NAMALWA (cell line): ENCODE measurements at regions not wholly inside any gene's neighbourhood (a gene's known extent, or its start where the extent isn't known, plus 50 kb on each side); places are given as distances from the start of the nearest gene placed in this dataset.
A peak's percentile ranks its signal among the peaks of the same experiment; 100 is the strongest.
"Not testable (repeated sequence)": the region's sequence is repeated elsewhere in the genome, so short reads cannot be mapped to it uniquely, and the experiment has no call there.

ENCODE experiments used
- DNase-seq: peaks from one replicate; pipeline ENCODE4 v3.0.0-alpha.2; 2015; ENCODE audit warnings: low spot score

DNA sequence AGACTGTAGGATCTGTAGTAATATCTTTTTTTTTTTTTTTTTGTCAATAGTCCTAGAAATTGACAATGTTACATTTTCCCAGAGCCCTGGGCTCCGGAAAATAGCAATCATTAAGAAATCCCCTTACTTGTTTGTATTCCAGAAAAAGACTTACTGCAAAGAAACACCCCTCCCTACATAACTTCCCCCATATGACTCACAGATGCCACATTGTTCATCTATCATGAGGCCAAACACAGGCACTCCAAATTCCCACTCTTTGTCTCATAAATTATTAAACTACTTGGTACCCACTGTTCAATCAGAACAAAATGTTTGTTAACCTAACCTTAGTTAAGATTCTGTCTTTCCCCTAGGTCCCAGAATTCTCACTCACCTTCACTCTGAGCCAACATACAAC lies 53.5 kb downstream of the TEX51 start:
- no peak for DNase-seq

DNA sequence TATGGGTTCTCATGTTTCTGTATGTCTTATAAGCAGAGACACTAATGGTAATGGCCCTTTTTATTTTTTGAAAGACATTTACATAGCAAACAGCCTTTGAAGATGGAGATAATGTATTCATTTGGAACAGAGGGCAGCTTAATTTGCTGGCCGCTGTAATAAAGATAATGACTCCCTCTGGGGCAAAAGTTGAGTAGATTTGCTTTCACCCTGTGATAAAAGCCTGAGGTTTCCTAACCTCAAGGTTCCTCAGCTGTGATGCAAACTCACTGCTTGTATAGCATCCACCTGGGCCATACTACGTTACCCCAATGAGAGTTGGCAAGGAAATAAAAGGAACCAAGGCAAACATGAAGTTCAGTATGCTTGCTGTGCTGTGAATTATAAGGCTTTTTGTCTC lies 54.8 kb downstream of the TEX51 start:
- no peak for DNase-seq

DNA sequence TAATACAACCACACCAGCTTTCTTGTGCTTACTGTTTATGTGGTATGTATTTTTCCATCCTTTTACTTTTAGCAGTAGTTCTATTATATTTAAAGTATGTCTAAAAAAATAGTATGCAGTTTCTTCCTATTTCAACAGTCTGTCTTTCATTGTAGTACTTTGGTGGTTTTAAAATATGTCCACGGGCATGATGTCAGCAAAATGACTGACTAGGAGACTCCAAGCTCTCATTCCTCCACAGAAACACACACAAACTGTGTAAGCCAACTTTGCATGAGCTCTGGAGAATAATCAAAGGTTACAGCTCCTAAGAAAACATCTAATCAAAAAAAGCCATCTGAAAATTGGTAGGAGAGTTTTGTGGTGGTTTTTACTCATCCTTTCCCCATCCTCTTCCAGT lies 56.1 kb downstream of the TEX51 start:
- DNase-seq = no peak

DNA sequence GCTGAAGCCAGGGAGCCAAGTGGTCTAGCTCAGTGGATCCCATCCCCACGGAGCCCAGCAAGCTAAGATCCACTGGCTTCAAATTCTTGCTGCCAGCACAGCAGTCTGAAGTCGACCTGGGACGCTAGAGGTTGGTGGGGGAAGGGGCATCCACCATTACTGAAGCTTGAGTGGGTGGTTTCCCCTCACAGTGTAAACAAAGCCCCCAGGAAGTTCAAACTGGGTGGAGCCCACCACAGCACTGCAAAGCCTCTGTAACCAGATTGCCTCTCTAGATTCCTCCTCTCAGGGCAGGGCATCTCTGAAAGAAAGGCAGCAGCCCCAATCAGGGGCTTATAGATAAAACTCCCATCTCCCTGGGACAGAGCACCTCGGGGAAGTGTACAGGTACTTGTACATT lies 58.1 kb downstream of the TEX51 start:
- DNase-seq = not testable (repeated sequence)

DNA sequence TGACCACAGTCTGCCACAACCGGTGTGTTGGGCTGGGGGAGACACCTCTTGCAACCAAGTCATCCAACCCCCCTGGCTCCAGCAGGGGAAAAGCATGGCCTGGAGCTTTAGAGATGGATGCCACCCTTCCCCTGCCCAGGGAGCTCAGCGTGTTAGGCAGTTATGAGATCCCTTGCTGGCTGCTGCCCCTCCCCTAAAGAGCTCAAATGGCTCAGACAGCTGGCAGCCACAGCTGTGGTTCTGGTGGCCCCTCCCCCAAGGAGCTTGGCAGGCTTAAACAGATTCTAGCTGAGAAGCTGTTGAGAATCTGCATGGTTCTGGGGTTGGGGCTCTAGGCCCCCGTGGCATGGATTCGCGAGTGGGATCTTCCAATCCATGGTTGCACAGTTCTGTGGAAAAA lies 64.7 kb downstream of the TEX51 start:
- DNase-seq = peak; percentile 53

DNA sequence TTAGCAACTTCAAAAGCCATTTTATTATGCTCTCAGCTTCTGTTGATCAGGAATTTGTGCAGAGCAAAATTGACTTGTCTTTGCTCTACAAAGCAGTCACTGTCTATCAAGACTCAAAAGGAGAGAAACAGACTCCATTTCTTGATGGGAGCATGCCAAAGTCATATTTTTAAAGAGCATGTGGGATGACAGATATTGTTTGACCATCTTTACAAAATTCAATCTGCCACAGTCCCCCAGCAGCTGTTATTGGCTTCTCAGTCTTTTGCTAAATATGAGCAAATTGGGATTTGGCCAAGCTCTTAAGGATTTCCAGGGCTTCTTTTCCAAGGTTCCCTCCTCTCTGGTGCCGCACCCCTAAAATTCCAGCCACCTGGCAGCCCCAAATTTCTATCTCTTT lies 67.9 kb downstream of the TEX51 start:
- no peak for DNase-seq

DNA sequence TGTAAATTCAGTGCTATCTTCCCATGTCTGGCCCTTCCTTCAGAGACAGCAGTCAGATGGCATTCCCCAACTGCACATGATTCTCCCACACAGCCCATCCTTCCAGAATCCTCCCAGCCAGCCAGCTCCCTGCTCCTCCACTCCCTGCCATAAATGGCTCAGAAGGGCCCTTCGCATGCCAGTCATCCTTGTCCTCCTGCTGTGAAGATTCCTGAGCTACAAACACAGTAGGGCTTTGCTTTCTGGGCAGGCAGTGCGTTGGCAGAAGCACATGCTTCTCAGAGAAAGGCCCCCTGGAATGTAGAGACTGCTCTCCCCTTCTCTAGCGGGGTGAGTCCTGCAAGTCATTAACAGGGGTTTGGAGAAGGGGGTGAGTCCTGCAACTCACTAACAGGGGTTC lies 71.9 kb downstream of the TEX51 start:
- no peak for DNase-seq

DNA sequence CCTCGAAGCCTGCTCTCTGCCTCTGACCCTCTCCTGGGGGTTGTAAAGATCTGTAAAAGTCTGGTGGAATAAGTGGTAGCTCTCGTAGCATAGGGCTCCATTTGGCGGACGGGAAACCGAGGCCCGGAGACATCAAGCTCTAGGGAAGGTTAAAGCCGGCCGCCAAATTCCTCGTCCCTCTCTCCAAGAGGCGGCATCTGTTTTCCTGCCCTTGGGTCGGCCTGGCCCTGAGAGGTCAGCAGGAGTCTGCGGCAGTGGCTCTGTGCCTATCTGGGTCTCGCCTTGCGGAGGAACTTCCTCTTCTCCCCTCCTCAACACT lies 72.4 kb downstream of the TEX51 start:
- no peak for DNase-seq

DNA sequence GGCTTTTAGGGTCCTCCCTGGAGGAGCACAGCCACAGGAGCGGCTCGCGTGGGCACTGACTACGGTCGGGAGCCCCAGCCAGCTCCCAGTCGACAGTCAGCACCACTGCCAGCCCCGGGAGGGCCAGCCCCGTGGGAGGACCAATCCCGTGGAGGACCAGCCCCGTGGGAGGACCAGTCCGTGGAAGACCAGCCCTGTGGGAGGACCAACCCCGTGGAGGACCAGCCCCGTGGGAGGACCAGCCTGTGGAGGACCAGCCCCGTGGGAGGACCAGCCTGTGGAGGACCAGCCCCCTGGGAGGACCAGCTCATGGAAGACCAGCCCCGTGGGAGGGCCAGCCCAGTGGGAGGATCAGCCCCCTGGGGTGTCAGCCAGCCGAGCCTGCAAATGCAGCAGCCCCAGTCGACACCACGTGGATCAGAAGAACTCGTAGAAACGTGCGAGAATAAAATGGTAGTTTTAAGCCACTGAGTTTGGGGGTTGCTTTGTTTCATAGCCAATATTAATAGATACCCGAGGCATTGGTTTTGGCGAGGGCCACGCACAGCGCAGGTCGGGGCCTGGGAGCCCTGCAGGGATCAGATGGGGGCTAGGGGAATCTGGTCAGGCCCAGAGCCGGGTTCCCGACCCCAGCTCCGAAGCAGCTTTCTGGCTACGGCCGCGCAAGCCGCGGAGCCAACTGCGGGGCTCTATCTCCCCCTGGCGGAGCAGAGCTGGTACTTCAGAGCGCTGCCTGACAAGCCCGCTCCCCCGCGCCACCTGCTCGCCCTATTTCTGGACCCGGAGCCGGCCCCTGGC lies 73.0 kb downstream of the TEX51 start:
- DNase-seq = peak; percentile 83

DNA sequence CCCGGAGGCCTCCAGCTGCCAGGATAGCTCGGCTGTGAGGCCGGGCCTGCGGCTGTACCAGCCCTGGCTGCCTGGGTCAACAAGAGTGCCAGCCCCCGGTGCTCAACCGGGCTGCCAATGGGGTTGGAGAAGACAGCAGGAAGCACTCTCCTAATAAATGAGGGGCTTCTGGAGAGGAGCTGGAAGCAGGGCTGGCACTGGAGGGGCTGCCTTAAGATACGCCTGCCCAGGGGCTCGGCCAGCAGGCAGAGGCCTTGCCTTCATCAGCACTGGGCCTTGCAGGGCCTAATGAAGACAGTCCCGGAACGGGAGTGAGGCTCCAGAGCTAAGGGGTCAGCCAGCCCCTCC lies 73.6 kb downstream of the TEX51 start:
- DNase-seq = no peak

DNA sequence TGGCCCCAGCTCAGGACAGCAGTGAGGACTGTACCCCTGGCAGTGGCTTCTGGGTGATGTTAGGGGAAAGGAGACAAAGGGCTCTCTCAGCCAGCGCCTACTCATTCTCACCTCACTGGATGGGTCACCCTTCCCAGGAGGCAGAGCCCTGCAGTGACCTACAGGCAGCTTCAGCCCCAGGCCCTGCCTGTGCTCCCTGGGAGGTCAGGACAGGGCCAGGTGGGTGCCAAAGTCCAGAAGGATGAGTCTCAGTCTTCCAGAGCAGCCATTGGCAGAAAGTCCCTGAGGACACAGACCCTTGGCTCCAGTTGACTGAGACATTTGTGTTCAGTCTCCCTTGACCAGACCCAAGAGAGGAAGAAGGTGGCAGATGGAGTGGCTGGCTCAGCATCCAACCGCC lies 75.1 kb downstream of the TEX51 start:
- DNase-seq = no peak

DNA sequence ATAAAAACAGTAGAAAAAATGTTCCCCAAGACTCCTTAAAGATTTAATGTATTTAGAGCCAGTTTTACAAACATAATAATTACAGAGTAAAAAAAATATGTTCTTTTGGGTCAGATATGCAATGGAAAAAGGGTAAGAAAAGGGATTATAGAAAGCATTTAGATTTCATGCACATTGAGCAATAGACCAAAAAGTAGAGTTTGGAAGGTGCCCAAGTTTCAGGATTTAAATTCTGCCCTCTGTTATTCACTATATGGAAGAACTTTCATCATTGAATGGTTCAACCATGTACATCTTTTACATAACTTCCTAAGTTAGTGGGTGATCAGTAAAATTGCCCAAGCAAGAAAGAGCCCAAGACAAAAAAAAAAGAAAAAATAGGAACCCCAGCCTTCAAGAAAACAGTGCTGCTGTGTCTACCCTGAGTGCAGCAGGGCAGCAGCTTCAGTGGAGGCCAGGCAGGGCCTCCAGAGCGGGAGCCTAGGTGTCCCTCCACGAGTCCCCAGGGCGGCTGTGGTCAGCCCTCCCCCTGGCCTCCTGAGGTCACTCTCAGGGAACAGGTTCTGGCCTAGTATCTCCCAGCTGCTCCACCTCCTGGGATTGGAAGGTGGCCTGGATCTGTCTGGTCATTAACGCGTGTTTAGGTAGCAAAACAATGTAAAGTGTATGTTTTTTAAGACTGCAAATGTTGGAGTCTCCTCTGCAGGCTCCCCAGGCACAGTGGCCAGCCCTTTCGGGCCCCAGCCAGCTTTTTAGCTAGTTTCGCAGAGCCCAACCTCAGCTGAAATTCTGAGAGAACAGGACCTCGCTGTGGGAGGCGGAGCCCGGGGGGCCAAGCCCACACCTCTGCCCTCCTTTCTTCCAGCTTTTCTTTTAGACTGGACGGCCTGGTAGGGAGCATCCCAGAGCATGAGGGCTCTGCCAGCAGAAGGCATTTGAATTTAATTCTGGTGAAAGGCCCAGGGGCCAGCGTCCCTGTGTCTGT lies 77.3 kb downstream of the TEX51 start:
- DNase-seq = no peak

DNA sequence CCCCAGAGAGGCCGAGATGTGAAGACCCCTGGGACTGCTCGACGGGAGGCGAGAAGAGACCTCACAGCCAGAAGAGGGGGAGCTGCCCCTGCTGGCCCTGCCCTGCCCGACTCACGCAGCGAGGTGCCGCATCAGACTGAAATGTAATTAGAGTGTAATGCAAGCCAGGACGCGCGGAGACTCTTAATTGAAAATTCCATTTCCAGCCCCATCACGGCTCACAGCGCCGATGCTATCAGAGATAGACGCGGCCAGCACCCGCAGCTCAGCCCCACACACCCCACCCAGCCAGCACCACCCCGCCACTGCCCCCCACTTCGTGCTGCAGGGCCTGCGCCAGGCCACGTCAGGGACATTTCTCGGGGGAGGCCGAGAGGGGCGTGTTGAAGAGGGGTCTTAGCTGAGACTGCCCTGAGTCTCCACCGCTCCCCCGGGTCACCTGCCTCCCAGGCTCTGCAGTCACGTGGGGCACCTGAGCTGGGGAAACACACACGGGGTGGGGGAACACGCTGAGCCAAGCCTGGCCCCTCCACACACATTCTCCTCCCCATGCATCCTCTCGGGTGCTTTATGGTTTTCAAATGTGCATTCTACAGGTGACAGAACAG lies 78.1 kb downstream of the TEX51 start:
- no peak for DNase-seq

DNA sequence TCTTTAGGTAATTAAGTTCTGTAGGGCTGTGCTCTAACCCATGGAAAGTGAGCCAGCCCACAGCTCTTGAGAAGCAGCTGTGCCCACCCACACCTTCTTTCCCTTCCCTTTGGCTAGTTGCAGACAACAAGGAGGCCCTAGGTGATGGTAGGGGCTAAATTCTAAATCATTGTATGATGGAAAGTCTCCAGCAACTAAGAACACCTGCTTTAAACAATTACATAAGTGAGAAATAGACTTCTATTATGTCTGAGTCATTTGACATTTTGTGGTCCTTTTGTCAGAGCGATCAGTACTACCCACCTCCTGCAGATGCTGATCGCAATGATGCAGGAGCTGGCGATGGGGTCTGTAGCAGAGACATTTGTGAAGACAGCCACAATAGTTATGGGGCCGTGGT lies 79.6 kb downstream of the TEX51 start:
- DNase-seq = no peak

DNA sequence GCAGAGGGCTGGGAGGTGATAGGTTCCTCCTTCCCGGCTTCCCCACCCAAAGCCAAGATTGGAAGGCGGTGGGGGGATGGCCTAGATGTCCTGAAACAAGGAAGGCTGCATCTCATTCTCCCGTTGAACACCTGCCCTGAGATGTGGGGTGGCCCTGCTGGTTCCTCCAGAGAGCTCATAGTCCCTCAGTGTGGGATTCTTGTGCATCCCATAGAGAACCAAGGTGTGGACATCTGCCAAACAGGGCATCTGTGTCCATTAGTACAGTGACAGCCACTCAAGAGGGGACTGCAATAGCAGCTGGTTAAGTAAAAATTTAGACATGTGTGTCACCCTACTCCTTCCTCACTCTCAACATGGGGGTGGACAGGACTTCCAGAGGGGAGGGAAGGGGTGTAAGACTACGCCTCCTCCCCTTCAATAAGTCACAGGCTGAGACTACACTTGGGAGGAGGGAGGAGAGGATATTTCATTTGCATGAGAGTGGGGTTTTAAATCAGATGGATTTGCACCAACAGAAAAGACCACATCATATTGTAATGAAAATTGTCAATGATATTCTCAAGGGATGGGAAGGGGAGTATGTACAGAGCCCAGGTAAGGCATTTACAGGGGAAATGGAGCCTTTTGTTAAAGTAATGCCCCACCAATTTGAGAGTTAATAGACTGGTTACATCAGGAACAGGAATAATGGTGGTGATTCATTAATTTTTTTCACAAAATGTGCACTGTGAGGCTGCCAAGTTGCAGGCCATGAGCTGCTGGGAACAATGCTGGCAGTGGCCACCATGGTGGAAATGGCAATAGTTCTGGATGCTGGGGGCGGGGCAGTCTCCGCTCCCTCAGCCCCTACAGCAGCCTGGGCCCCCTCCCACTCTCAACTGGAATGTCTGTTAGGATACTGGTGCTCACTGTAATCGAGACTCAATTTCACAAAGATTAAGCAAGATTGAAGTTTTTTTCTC lies 80.6 kb downstream of the TEX51 start:
- no peak for DNase-seq

DNA sequence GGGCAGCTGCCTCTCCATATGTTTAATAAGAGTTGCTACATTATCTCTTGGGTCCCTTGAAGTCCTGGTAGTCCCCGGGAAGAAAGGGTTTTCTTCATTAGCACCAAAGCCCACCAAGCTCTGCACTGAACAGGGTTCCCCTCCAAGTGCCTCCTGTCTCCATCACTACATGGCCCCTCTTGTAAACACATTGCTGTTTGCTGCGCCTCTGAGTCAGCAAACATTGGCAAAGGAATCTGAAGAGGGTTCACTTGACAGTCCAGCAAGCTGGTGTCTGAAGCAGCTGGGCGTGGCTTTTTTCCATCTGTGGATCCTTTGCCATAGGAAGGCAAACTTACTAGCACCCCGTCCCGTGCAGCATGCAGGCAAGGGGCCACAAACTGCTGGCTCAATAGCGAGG lies 82.8 kb downstream of the TEX51 start:
- DNase-seq = no peak

DNA sequence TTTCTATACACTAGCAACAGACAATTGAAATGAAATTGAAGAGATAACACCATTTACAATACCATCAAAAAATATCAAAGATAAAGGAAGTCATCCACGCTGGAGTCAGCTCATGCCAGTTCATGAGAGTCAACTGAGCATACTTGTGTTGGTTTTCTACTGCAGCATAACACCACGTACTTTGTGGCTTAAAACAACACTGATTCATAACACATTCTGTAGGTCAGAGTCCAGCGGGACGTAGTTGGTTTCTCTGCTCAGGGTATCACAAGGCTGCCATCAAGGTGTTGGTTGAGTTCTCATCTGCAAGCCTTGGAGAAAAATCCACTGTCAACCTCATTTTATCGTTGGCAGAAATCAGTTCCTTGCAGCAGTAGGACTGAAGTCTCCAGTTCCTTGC lies 84.2 kb downstream of the TEX51 start:
- DNase-seq = no peak

DNA sequence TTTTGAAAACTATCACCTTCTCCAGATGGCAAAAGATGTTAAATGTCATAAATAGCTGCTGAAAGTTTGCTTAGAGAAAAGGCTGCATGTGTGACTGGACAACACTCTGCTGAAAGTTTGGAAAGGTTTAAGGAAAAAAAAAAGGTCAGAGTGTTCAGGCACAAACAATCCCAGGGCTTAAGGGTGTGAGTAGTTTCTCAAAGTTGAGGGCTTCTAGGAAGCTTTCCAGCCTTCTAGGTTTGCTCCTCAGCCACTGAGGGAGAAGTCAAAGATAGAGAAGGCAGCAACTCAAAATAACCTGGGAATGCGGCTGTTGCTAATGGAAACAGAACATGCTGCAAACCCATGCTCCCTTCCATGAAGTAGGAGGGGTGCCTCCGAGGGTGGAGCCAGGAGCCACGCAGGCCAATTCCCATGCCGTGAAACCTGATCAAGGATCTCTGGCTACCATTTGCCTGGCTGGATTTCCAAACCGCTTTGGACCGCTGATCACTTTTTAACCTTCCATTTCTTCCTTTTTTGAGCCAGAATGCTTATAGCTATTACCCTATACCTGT lies 88.0 kb downstream of the TEX51 start:
- no peak for DNase-seq

DNA sequence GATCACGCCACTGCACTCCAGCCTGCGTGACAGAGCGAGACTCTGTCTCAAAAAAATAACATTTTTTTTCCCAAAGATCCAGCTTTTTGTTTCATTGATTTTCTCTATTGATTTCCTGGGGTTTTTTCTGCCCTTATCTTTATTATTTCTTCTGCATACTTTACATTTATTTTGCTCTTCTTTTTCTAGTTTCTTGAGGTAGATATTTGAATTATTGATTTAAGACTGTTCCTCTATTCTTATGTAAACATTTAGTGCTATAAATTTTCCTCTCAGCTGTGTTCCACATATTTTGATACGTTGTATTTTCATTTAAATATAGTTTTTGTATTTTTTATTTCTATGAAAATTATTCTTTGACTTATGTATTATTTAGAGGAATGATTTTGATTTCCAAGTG lies 89.8 kb downstream of the TEX51 start:
- DNase-seq = no peak

DNA sequence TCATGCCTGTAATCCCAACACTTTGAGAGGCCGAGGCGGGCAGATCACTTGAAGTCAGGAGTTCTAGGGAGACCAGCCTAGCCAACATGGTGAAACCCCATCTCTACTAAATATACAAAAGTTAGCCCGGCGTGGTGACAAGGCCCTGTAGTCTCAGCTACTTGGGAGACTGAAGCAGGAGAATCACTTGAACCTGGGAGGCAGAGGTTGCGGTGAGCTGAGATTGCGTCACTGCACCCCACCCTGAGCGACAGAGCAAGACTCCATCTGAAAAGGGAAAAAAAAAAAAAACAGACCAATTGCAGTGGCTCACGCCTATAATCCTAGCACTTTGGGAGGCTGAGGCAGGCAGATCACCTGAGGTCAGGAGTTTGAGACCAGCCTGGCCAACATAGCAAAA lies 90.4 kb downstream of the TEX51 start:
- not testable (repeated sequence) for DNase-seq

DNA sequence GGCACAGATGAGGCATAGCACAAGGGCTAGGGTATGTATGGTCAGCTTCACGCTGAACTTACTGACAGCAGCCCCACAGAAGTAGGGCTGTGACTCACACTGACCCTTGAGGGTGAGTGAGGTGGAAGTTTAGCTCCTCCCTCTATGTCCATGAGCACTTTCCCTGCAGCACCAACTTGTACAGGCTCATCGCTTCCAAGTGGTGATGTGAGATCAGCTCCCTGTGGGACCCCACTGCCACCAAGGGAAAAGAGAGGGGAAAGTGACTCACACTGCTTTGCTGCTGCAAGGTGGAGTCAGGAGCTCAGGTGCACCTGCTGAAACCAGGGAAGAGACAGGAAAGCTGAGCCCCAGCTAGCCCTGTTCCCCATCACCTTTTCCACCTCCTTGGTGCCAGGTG lies 91.5 kb downstream of the TEX51 start:
- DNase-seq = no peak
